GM10248 (cell line): ENCODE measurements at regions not wholly inside any gene's neighbourhood (a gene's known extent, or its start where the extent isn't known, plus 50 kb on each side); places are given as distances from the start of the nearest gene placed in this dataset.
"Not testable (repeated sequence)": the region's sequence is repeated elsewhere in the genome, so short reads cannot be mapped to it uniquely, and the experiment has no call there.

Experiments used
- CTCF ChIA-PET: fragments of 300-600 bp; sonication (Branson Sonifier 250); formaldehyde crosslinking; extraction: SDS; loops from one replicate; lab custom pipeline; 2021; ENCODE audit warnings: antibody characterized with exemption; lab: Yijun Ruan, JAX
- POLR2A ChIA-PET: fragments of 350-650 bp; sonication (Branson Sonifier 250); formaldehyde crosslinking; extraction: SDS; loops from one replicate; lab custom pipeline; 2020; ENCODE audit warnings: antibody characterized with exemption; lab: Yijun Ruan, JAX
- DNase-seq: peaks from one replicate; pipeline ENCODE4 v3.0.0; 2012; ENCODE audit errors: extremely low spot score
- CTCF ChIP-seq: IDR thresholded peaks from 2 replicates; pipeline ENCODE4 v1.5.1; 2012; ENCODE audit warnings: mild to moderate bottlenecking, low read depth; ENCODE audit errors: extremely low read depth, missing control alignments, control extremely low read depth

GRCh38 chr4:173990126-173990868 lies 293.2 kb downstream of the FBXO8 start:
- ChIA-PET CTCF (interaction anchor here (1.1 to 2.4 kb wide), 5 partner anchors 8 to 485 kb away, joined by 3 to 6 read pairs (median 4); no protein-coding TSS in a partner anchor), POLR2A (no interaction called here)
- no peak for DNase-seq
- TF ChIP-seq CTCF: peak; percentile 18

- not testable (repeated sequence) for DNase-seq
Measured at GRCh38 chr4:173963523-173963922, 319.9 kb downstream of the FBXO8 start.

DNA sequence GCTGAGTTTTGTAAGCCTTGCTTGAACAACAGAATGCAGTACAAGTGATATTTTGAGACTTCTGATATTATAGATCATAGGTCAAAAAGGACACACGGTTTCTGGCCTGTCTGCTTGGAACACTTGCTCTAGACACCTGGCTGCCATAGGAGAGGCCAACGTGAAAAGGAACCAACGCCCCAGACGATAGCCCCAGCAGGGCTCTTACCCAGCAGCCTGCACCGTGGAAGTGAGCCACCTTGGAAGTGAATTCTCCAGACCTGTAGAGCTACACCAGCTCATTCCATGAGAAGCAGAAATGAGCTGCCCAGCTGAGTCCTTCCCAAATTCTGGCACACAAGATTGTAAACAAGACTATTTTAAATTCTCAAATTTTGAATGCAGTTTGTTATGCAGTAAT lies 323.1 kb downstream of the FBXO8 start:
- DNase-seq: no peak
- ChIA-PET CTCF (no interaction called here), POLR2A (no interaction called here)
- TF ChIP-seq CTCF: no peak

More at GRCh38 chr4:173963523-173963922, 319.9 kb downstream of the FBXO8 start:
- POLR2A ChIA-PET, CTCF ChIA-PET: not testable (repeated sequence)

- ChIA-PET POLR2A (no interaction called here), CTCF (interaction anchor here (1.2 kb wide), 1 partner anchor 9 kb away, joined by 3 read pairs; no protein-coding TSS in a partner anchor)
- TF ChIP-seq CTCF: no peak
- no peak for DNase-seq
Measured at GRCh38 chr4:173958445-173958844, 325.0 kb downstream of the FBXO8 start.

GRCh38 chr4:173943547-173943946 lies 339.9 kb downstream of the FBXO8 start:
- ChIA-PET POLR2A (no interaction called here), CTCF (no interaction called here)
- DNase-seq: no peak
- no peak for TF ChIP-seq CTCF

DNA sequence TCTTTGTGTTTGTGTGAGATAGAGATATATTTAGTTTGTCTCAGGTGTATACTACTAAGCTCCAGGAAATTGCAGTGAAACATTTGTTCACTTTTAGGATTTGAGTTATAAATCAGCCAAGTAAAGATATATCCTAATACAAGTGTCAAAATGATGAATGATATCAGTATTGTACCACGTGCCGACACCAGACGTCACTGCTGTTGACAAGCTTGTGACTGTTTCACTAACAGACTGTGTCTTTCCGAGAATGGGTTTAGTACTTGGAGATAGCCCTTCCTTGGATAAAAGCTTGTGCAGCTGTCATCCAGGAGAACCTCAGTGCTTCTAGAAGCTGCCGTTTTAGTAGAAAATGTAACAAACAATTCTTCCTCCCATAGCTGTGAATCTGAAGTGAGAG lies 343.3 kb downstream of the FBXO8 start:
- ChIA-PET POLR2A (no interaction called here), CTCF (interaction anchor here (1.8 kb wide), 1 partner anchor 10 kb away, joined by 5 read pairs; no protein-coding TSS in a partner anchor)
- TF ChIP-seq CTCF: no peak
- DNase-seq: no peak

GRCh38 chr4:173937631-173938270 lies 345.7 kb downstream of the FBXO8 start:
- DNase-seq: no peak
- ChIA-PET POLR2A (no interaction called here), CTCF (interaction anchor here (0.8 kb wide), 1 partner anchor 10 kb away, joined by 3 read pairs; no protein-coding TSS in a partner anchor)
- TF ChIP-seq CTCF: no peak
